B cell (primary cell): ENCODE measurements at regions not wholly inside any gene's neighbourhood (a gene's known extent, or its start where the extent isn't known, plus 50 kb on each side); places are given as distances from the start of the nearest gene placed in this dataset.

Experiments used
- ATAC-seq: fragments of 200-7000 bp; cut with Tn5 transposase; one replicate; pipeline ENCODE4 v1.10.0; 2021; ENCODE audit warnings: low read depth, mild to moderate bottlenecking, moderate number of reproducible peaks, moderate library complexity
- CTCF ChIA-PET: fragments of 350-600 bp; sonication (Branson Sonifier 250); formaldehyde crosslinking; loops from one replicate; lab custom pipeline; 2021; ENCODE audit warnings: antibody characterized with exemption, inconsistent platforms; lab: Charles Lee
- POLR2A ChIA-PET: fragments of 350-600 bp; sonication (Branson Sonifier 250); formaldehyde crosslinking; loops from one replicate; lab custom pipeline; 2021; ENCODE audit warnings: antibody characterized with exemption; lab: Charles Lee
- DNase-seq: peaks from one replicate; pipeline ENCODE4 v3.0.0; 2013
- H2AFZ ChIP-seq: 2 replicates; pipeline ENCODE4 v1.6.1; 2012; ENCODE audit warnings: mild to moderate bottlenecking, low read depth, low read length; ENCODE audit not compliant: insufficient read depth, poor library complexity, severe bottlenecking
- H3K27ac ChIP-seq, 2 donors: 1 replicate in 1 of 2; 2 replicates in 1 of 2; pipeline ENCODE4 v1.5.1; 2012 to 2013; ENCODE audit warnings: low read length in 2 of 2, mild to moderate bottlenecking in 2 of 2, moderate library complexity in 1 of 2
- H3K27me3 ChIP-seq, 4 experiments: fragments of 200-600 bp in 1 of 4; sonication (generic) in 1 of 4; replicated peaks in 1 of 4; 1 replicate in 2 of 4; 2 replicates in 2 of 4; pipeline versions ENCODE4 v1.6.1 to v1.7.0; 2013 to 2016; ENCODE audit warnings: low read length in 3 of 4, mild to moderate bottlenecking in 2 of 4, mixed read lengths in 1 of 4, moderate library complexity in 1 of 4; ENCODE audit not compliant: insufficient read depth in 4 of 4, control insufficient read depth in 3 of 4; ENCODE audit errors: control extremely low read depth in 1 of 4
- H3K36me3 ChIP-seq, 2 experiments: replicated peaks in 1 of 2; 1 replicate in 1 of 2; 2 replicates in 1 of 2; pipeline versions ENCODE4 v1.6.1 to v1.7.1; 2013; ENCODE audit warnings: low read length in 1 of 2; ENCODE audit not compliant: insufficient read depth in 2 of 2, control insufficient read depth in 1 of 2; ENCODE audit errors: control extremely low read depth in 1 of 2, extremely low read depth in 1 of 2
- H3K4me1 ChIP-seq, 2 donors: fragments of 200-600 bp in 1 of 2; sonication (generic) in 1 of 2; 1 replicate in 1 of 2; 2 replicates in 1 of 2; pipeline versions ENCODE4 v1.5.1 to v1.6.1; 2013 to 2017; ENCODE audit warnings: low read length in 2 of 2; ENCODE audit not compliant: control insufficient read depth in 2 of 2, insufficient read depth in 2 of 2
- H3K4me2 ChIP-seq: replicated peaks from 2 replicates; pipeline ENCODE3; 2012; ENCODE audit warnings: mild to moderate bottlenecking, low read depth, low read length; ENCODE audit not compliant: poor library complexity, severe bottlenecking
- H3K4me3 ChIP-seq, 5 experiments: fragments of 200-600 bp in 1 of 5; sonication (generic) in 1 of 5; 1 replicate in 3 of 5; 2 replicates in 2 of 5; pipeline versions ENCODE4 v1.5.1 to v1.7.0; 2011 to 2016; ENCODE audit warnings: low read length in 4 of 5, mild to moderate bottlenecking in 4 of 5, low read depth in 2 of 5, control low read depth in 1 of 5, moderate library complexity in 1 of 5; ENCODE audit not compliant: insufficient read depth in 1 of 5; ENCODE audit errors: control extremely low read depth in 1 of 5, extremely low read depth in 1 of 5
- H3K79me2 ChIP-seq: fragments of 200-600 bp; sonication (generic); one replicate; pipeline ENCODE4 v1.6.0; 2016; ENCODE audit warnings: low read length; ENCODE audit not compliant: control insufficient read depth, insufficient read depth
- H3K9ac ChIP-seq: fragments of 200-600 bp; sonication (generic); 2 replicates; pipeline ENCODE4 v1.6.1; 2017; ENCODE audit warnings: mild to moderate bottlenecking, low read length, moderate library complexity
- H3K9me3 ChIP-seq, 3 donors: one replicate each; pipeline versions ENCODE4 v1.6.1 to v1.7.1; 2013; ENCODE audit warnings: low read length in 2 of 3; ENCODE audit not compliant: control insufficient read depth in 2 of 3, insufficient read depth in 1 of 3; ENCODE audit errors: control extremely low read depth in 1 of 3
- H4K20me1 ChIP-seq: 2 replicates; pipeline ENCODE4 v1.6.0; 2012; ENCODE audit warnings: mild to moderate bottlenecking, low read length; ENCODE audit not compliant: insufficient read depth, control insufficient read depth, poor library complexity, severe bottlenecking
- H3K27ac Mint-ChIP-seq: one replicate; pipeline ENCODE4 v1.8.0; 2021; ENCODE audit warnings: mixed read lengths
- H3K27me3 Mint-ChIP-seq: one replicate; pipeline ENCODE4 v1.8.0; 2021; ENCODE audit warnings: mixed read lengths
- H3K4me1 Mint-ChIP-seq: one replicate; pipeline ENCODE4 v1.8.0; 2021; ENCODE audit warnings: mixed read lengths
- H3K4me3 Mint-ChIP-seq: one replicate; pipeline ENCODE4 v1.8.0; 2021; ENCODE audit warnings: mixed read lengths
- H3K9me3 Mint-ChIP-seq: one replicate; pipeline ENCODE4 v1.8.0; 2022; ENCODE audit warnings: mixed read lengths; ENCODE audit not compliant: insufficient read depth
- EZH2 ChIP-seq: IDR thresholded peaks from 2 replicates; pipeline ENCODE4 v1.6.1; 2012; ENCODE audit warnings: borderline replicate concordance, low read depth, mild to moderate bottlenecking, moderate library complexity, low read length; ENCODE audit not compliant: insufficient read depth, poor library complexity, severe bottlenecking
- WGBS: methylation state at CpG from one replicate; pipeline ENCODE4 v1.1.5; 2013; ENCODE audit warnings: missing lambda C conversion rate; ENCODE audit not compliant: insufficient coverage; 5-methylcytosine and 5-hydroxymethylcytosine counted together
- intact Hi-C: fragments of 100-400 bp; cut with micrococcal nuclease; formaldehyde crosslinking; loops from one replicate; pipeline ENCODE4 v1.10.0; 2022
- TF ChIP-seq, protein P1 (sequence below): fragments of 200-600 bp; IDR thresholded peaks from one replicate; pipeline ENCODE4 v1.8.0; 2022; ENCODE audit warnings: antibody characterized with exemption, mild to moderate bottlenecking

- WGBS: 0% methylated on average over 7 of the region's 22 CpGs
- H3K9me3 ChIP-seq: no peaks in the 10 kb centered on the region
- peaks cover 6 to 30% of the 10 kb centered on the region in 2 donors for H3K4me1 ChIP-seq
- DNase-seq (peak; percentile 90), ATAC-seq (peak; percentile 14)
- no peaks in the 10 kb centered on the region for H3K36me3 ChIP-seq
- H3K27ac Mint-ChIP-seq: peak overlapping the region; percentile 100
- H3K27ac ChIP-seq: peak overlapping the region; percentile 100
- CTCF ChIA-PET: interaction anchor here (0.6 to 1.7 kb wide), 25 partner anchors 8 to 1314 kb away, joined by 3 to 15 read pairs (median 4); partner anchors contain the start of genes DNAI7 and ETFRF1
- POLR2A ChIA-PET: interaction anchor here (0.6 to 1.0 kb wide), 4 partner anchors 22 to 192 kb away, joined by 3 to 4 read pairs (median 3); partner anchors contain the start of genes DNAI7 and ETFRF1
- intact Hi-C loops: loop anchor here (1.0 kb wide), 4 partner anchors 146 to 396 kb away; no protein-coding TSS in a partner anchor
- H3K4me3 Mint-ChIP-seq: peak overlapping the region; percentile 96
- no peaks in the 10 kb centered on the region for H3K9me3 Mint-ChIP-seq
- H3K4me2 ChIP-seq: peak overlapping the region; percentile 96
- no peaks in the 10 kb centered on the region for H3K79me2 ChIP-seq
- H3K4me1 Mint-ChIP-seq: peaks cover 41% of the 10 kb centered on the region
- no peaks in the 10 kb centered on the region for H3K27me3 ChIP-seq
- TF ChIP-seq, protein P1, sequence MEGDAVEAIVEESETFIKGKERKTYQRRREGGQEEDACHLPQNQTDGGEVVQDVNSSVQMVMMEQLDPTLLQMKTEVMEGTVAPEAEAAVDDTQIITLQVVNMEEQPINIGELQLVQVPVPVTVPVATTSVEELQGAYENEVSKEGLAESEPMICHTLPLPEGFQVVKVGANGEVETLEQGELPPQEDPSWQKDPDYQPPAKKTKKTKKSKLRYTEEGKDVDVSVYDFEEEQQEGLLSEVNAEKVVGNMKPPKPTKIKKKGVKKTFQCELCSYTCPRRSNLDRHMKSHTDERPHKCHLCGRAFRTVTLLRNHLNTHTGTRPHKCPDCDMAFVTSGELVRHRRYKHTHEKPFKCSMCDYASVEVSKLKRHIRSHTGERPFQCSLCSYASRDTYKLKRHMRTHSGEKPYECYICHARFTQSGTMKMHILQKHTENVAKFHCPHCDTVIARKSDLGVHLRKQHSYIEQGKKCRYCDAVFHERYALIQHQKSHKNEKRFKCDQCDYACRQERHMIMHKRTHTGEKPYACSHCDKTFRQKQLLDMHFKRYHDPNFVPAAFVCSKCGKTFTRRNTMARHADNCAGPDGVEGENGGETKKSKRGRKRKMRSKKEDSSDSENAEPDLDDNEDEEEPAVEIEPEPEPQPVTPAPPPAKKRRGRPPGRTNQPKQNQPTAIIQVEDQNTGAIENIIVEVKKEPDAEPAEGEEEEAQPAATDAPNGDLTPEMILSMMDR: peak; percentile 93
- TF ChIP-seq EZH2: no peak
- H4K20me1 ChIP-seq: no peaks in the 10 kb centered on the region
- H2AFZ ChIP-seq: peak overlapping the region; percentile 46
- H3K27me3 Mint-ChIP-seq: no peaks in the 10 kb centered on the region
- H3K9ac ChIP-seq: peak overlapping the region; percentile 100
- H3K4me3 ChIP-seq: peak overlapping the region; percentile 68 to 97 (median 90)
Observed at GRCh38 chr12:25386831-25387731, 136.4 kb upstream of the KRAS start.
